Mesenchymal stem cell (in vitro differentiated cells and primary cell): ENCODE measurements at regions not wholly inside any gene's neighbourhood (a gene's known extent, or its start where the extent isn't known, plus 50 kb on each side); places are given as distances from the start of the nearest gene placed in this dataset.

Experiments used
- DNase-seq: peaks from one replicate; pipeline ENCODE4 v3.0.0-alpha.2; 2013
- H2AFZ ChIP-seq: one replicate; pipeline ENCODE4 v1.6.1; 2013; ENCODE audit warnings: low read depth, mild to moderate bottlenecking, control low read depth, inconsistent platforms, low read length, moderate library complexity
- H2AK5ac ChIP-seq: 2 replicates; pipeline ENCODE4 v1.6.1; 2013; ENCODE audit warnings: low read length, moderate library complexity, mild to moderate bottlenecking, inconsistent platforms; ENCODE audit not compliant: severe bottlenecking
- H2BK120ac ChIP-seq: one replicate; pipeline ENCODE4 v1.6.1; 2013; ENCODE audit warnings: low read depth, mild to moderate bottlenecking, inconsistent platforms, low read length, moderate library complexity
- H2BK12ac ChIP-seq, 2 experiments: one replicate each; pipeline ENCODE4 v1.6.1; 2013; ENCODE audit warnings: inconsistent platforms in 2 of 2, low read length in 2 of 2, mild to moderate bottlenecking in 2 of 2, moderate library complexity in 2 of 2, control low read depth in 1 of 2
- H2BK15ac ChIP-seq: one replicate; pipeline ENCODE4 v1.6.1; 2013; ENCODE audit warnings: mild to moderate bottlenecking, low read depth, inconsistent platforms; ENCODE audit not compliant: poor library complexity, severe bottlenecking
- H2BK5ac ChIP-seq: 2 replicates; pipeline ENCODE4 v1.6.1; 2013; ENCODE audit warnings: low read depth, mild to moderate bottlenecking, low read length, control low read depth, inconsistent platforms; ENCODE audit not compliant: poor library complexity, severe bottlenecking
- H3K14ac ChIP-seq, 2 experiments: one replicate each; pipeline ENCODE4 v1.6.1; 2013; ENCODE audit warnings: inconsistent platforms in 2 of 2, low read length in 2 of 2, control low read depth in 1 of 2, mild to moderate bottlenecking in 1 of 2, moderate library complexity in 1 of 2
- H3K18ac ChIP-seq, 2 experiments: one replicate each; pipeline ENCODE4 v1.6.1; 2013; ENCODE audit warnings: inconsistent platforms in 2 of 2, low read length in 2 of 2, control low read depth in 1 of 2, low read depth in 1 of 2, mild to moderate bottlenecking in 1 of 2
- H3K23ac ChIP-seq, 2 experiments: one replicate each; pipeline ENCODE4 v1.6.1; 2013; ENCODE audit warnings: inconsistent platforms in 2 of 2, low read length in 2 of 2, mild to moderate bottlenecking in 2 of 2, moderate library complexity in 2 of 2, control low read depth in 1 of 2
- H3K27ac ChIP-seq: 2 replicates; pipeline ENCODE4 v1.5.1; 2013; ENCODE audit warnings: mild to moderate bottlenecking, moderate library complexity, low read length, control low read depth, inconsistent platforms; ENCODE audit not compliant: poor library complexity, severe bottlenecking
- H3K27me3 ChIP-seq, 2 experiments: 2 replicates each; pipeline versions ENCODE4 v1.6.1 to v1.7.0; 2013; ENCODE audit warnings: low read length in 2 of 2, mild to moderate bottlenecking in 2 of 2, moderate library complexity in 2 of 2, control low read depth in 1 of 2, inconsistent platforms in 1 of 2; ENCODE audit not compliant: control insufficient read depth in 1 of 2, insufficient read depth in 1 of 2
- H3K36me3 ChIP-seq, 2 experiments: 2 replicates each; pipeline versions ENCODE4 v1.6.1 to v1.7.0; 2013; ENCODE audit warnings: low read length in 2 of 2, control low read depth in 1 of 2, inconsistent platforms in 1 of 2, low read depth in 1 of 2, mild to moderate bottlenecking in 1 of 2; ENCODE audit not compliant: insufficient read depth in 2 of 2, control insufficient read depth in 1 of 2
- H3K4ac ChIP-seq, 2 experiments: one replicate each; pipeline ENCODE4 v1.6.1; 2013; ENCODE audit warnings: inconsistent platforms in 2 of 2, low read length in 2 of 2, mild to moderate bottlenecking in 2 of 2, moderate library complexity in 2 of 2, control low read depth in 1 of 2, low read depth in 1 of 2
- H3K4me1 ChIP-seq: 2 replicates; pipeline ENCODE4 v1.6.1; 2013; ENCODE audit warnings: low read depth, low read length, control low read depth; ENCODE audit not compliant: control insufficient read depth, insufficient read depth
- H3K4me2 ChIP-seq: 2 replicates; pipeline ENCODE4 v1.6.1; 2013; ENCODE audit warnings: low read length, mild to moderate bottlenecking, inconsistent platforms; ENCODE audit not compliant: poor library complexity, severe bottlenecking
- H3K4me3 ChIP-seq, 2 experiments: 2 replicates each; pipeline versions ENCODE4 v1.5.1 to v1.7.0; 2013; ENCODE audit warnings: low read length in 2 of 2, mild to moderate bottlenecking in 2 of 2, control low read depth in 1 of 2, low read depth in 1 of 2; ENCODE audit not compliant: insufficient read depth in 1 of 2
- H3K79me1 ChIP-seq: replicated peaks from 2 replicates; pipeline ENCODE4 v1.6.1; 2013; ENCODE audit warnings: mild to moderate bottlenecking, control low read depth, low read length, inconsistent platforms; ENCODE audit not compliant: poor library complexity, severe bottlenecking
- H3K9ac ChIP-seq: 2 replicates; pipeline ENCODE4 v1.7.0; 2013; ENCODE audit warnings: mild to moderate bottlenecking, low read length, moderate library complexity
- H3K9me3 ChIP-seq: 2 replicates; pipeline ENCODE4 v1.7.0; 2013; ENCODE audit warnings: mild to moderate bottlenecking, low read length; ENCODE audit not compliant: control insufficient read depth
- H4K8ac ChIP-seq: one replicate; pipeline ENCODE4 v1.6.1; 2013; ENCODE audit warnings: inconsistent platforms, mild to moderate bottlenecking, low read length, moderate library complexity
- H4K91ac ChIP-seq: one replicate; pipeline ENCODE4 v1.6.1; 2013; ENCODE audit warnings: mild to moderate bottlenecking, low read length, inconsistent platforms
- WGBS: methylation state at CpG from one replicate; pipeline ENCODE4 v1.1.7; 2013; ENCODE audit warnings: mixed read lengths; 5-methylcytosine and 5-hydroxymethylcytosine counted together

DNA sequence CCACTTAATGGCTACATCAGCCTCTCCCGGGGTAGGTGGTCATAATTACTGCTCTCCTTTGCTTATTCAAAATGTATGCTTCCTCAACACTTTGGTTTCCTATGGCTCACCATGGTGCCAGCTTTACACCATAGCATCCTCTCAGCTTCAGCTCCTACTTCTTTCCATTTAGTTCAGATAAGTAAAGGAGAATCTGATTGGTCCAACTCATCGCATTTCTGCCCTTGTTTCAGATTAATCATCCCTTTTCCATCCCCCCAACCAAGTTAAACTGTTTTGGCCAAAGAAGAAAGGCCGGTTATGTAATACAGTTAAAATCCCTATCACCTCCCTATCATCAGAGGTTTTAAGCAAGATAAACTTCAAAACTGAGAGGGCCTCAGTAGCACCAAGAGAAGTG lies 130.5 kb downstream of the CETN3 start:
- Histone ChIP-seq H4K91ac (no peak overlapping the region), H3K4me2 (no peak overlapping the region), H3K27me3 (no peaks in the 10 kb centered on the region), H3K9me3 (no peaks in the 10 kb centered on the region), H3K4me1 (no peaks in the 10 kb centered on the region), H3K4me3 (no peak overlapping the region), H3K36me3 (no peaks in the 10 kb centered on the region), H3K27ac (no peak overlapping the region), H2AFZ (no peak overlapping the region), H3K18ac (no peak overlapping the region), H3K4ac (no peak overlapping the region), H3K23ac (no peak overlapping the region), H2BK5ac (no peak overlapping the region), H2BK15ac (no peak overlapping the region), H3K14ac (no peak overlapping the region), H2BK12ac (no peak overlapping the region), H2BK120ac (no peak overlapping the region), H2AK5ac (no peak overlapping the region), H3K79me1 (no peaks in the 10 kb centered on the region), H4K8ac (no peak overlapping the region), H3K9ac (no peak overlapping the region)
- DNase-seq, result no peak
- WGBS, result 85% methylated on average over 3 of the region's 3 CpGs

DNA sequence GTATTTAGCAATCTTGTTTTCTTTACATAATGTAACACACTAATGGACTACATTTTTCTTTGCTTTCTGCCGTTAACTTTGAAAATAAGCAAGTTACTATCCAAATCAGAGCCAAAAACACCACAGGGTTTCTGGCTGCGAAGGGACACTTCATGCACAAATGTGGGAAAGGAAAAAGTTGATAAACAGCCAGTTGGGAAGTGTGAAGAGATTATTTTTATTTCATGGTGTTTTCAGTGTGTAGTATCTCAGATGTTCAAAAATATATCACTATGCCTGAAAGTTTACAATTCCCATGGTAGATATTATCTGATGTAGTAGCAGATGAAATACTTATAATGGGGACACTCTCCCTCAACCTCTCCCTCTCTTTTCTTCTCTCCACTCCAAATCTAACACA lies 135.3 kb downstream of the CETN3 start:
- Histone ChIP-seq H2BK120ac (no peak overlapping the region), H3K23ac (no peak overlapping the region), H3K9me3 (no peaks in the 10 kb centered on the region), H3K14ac (no peak overlapping the region), H2BK12ac (no peak overlapping the region), H3K4me1 (no peaks in the 10 kb centered on the region), H3K18ac (no peak overlapping the region), H3K4ac (no peak overlapping the region), H3K36me3 (no peaks in the 10 kb centered on the region), H2AFZ (no peak overlapping the region), H3K4me2 (no peak overlapping the region), H3K79me1 (no peaks in the 10 kb centered on the region), H3K9ac (no peak overlapping the region), H4K8ac (no peak overlapping the region), H3K27ac (no peak overlapping the region), H2BK5ac (no peak overlapping the region), H2BK15ac (no peak overlapping the region), H4K91ac (no peak overlapping the region), H3K27me3 (no peaks in the 10 kb centered on the region), H2AK5ac (no peak overlapping the region), H3K4me3 (no peak overlapping the region)
- whole genome bisulfite sequencing, result no CpG with 5 or more reads among the region's 2 CpGs
- no peak for DNase-seq

DNA sequence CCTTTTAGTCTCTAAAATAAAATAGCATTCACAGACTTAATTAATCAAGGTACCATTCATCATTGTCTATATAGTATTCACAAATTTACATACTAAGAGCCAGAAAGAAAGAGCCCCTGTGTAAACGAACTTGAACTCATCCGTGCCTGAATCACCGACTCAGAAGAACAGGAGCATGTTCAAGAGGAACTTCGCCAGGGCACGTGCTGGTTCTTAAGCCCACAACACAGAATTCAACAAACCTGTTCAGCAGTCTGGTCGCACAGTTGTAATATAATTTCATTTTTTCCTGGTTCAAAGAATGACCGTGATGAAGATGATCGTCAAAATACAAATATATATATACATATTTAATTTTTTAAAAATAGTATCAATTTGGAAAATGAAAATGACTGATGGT lies 141.9 kb downstream of the CETN3 start:
- Histone ChIP-seq H3K4me3 (no peak overlapping the region), H3K14ac (no peak overlapping the region), H3K4me2 (no peak overlapping the region), H3K27ac (no peak overlapping the region), H3K27me3 (no peaks in the 10 kb centered on the region), H2AK5ac (no peak overlapping the region), H4K8ac (no peak overlapping the region), H3K9ac (no peak overlapping the region), H2BK5ac (no peak overlapping the region), H3K23ac (no peak overlapping the region), H3K9me3 (no peaks in the 10 kb centered on the region), H3K79me1 (no peaks in the 10 kb centered on the region), H2BK12ac (no peak overlapping the region), H2BK15ac (no peak overlapping the region), H2BK120ac (no peak overlapping the region), H3K36me3 (no peaks in the 10 kb centered on the region), H3K4ac (no peak overlapping the region), H2AFZ (no peak overlapping the region), H3K4me1 (no peaks in the 10 kb centered on the region), H3K18ac (no peak overlapping the region), H4K91ac (no peak overlapping the region)
- 81% methylated on average over 5 of the region's 8 CpGs for WGBS
- no peak for DNase-seq

- Histone ChIP-seq H2AK5ac (no peak overlapping the region), H2BK5ac (no peak overlapping the region), H3K14ac (no peak overlapping the region), H3K36me3 (no peaks in the 10 kb centered on the region), H3K4me2 (no peak overlapping the region), H3K27ac (no peak overlapping the region), H2BK12ac (no peak overlapping the region), H3K9me3 (no peaks in the 10 kb centered on the region), H3K4me1 (no peaks in the 10 kb centered on the region), H3K4me3 (no peak overlapping the region), H3K18ac (no peak overlapping the region), H3K23ac (no peak overlapping the region), H2BK120ac (no peak overlapping the region), H4K91ac (no peak overlapping the region), H3K4ac (no peak overlapping the region), H2BK15ac (no peak overlapping the region), H3K27me3 (no peaks in the 10 kb centered on the region), H3K79me1 (no peaks in the 10 kb centered on the region), H3K9ac (no peak overlapping the region), H4K8ac (no peak overlapping the region), H2AFZ (no peak overlapping the region)
- WGBS, result no CpG with 5 or more reads among the region's 1 CpG
- no peak for DNase-seq
Measured at GRCh38 chr5:90265545-90265857, 144.1 kb downstream of the CETN3 start.
